Smooth muscle cell (in vitro differentiated cells): ENCODE measurements at regions not wholly inside any gene's neighbourhood (a gene's known extent, or its start where the extent isn't known, plus 50 kb on each side); places are given as distances from the start of the nearest gene placed in this dataset.

Source experiments
- DNase-seq: peaks from one replicate; lab custom pipeline; 2025; ENCODE audit not compliant: unreplicated experiment; lab: John Stamatoyannopoulos, UW
- H2AFZ ChIP-seq: fragments of 200-600 bp; sonication (generic); 2 replicates; pipeline ENCODE4 v1.6.0; 2016; ENCODE audit warnings: antibody characterized with exemption, low read depth, mild to moderate bottlenecking
- H3F3A ChIP-seq: fragments of 200-600 bp; sonication (generic); 2 replicates; pipeline ENCODE4 v1.6.0; 2017; ENCODE audit warnings: antibody characterized with exemption, low read depth
- H3K27ac ChIP-seq: fragments of 200-600 bp; sonication (generic); 2 replicates; pipeline ENCODE4 v1.5.1; 2016; ENCODE audit warnings: low read depth, mild to moderate bottlenecking
- H3K27me3 ChIP-seq: fragments of 200-600 bp; sonication (generic); 2 replicates; pipeline ENCODE4 v1.6.1; 2016; ENCODE audit warnings: low read depth, mild to moderate bottlenecking
- H3K36me3 ChIP-seq: fragments of 200-600 bp; sonication (generic); 2 replicates; pipeline ENCODE4 v1.5.1; 2016; ENCODE audit warnings: low read depth
- H3K4me1 ChIP-seq: fragments of 200-600 bp; sonication (generic); 2 replicates; pipeline ENCODE4 v1.5.1; 2016; ENCODE audit warnings: low read depth
- H3K4me2 ChIP-seq: fragments of 200-600 bp; sonication (generic); 2 replicates; pipeline ENCODE4 v1.6.0; 2016; ENCODE audit warnings: mild to moderate bottlenecking
- H3K4me3 ChIP-seq: fragments of 200-600 bp; sonication (generic); 2 replicates; pipeline ENCODE4 v1.5.1; 2016; ENCODE audit warnings: mild to moderate bottlenecking
- H3K79me2 ChIP-seq: fragments of 200-600 bp; sonication (generic); 2 replicates; pipeline ENCODE4 v1.6.0; 2016; ENCODE audit warnings: low read depth, mild to moderate bottlenecking
- H3K9ac ChIP-seq: fragments of 200-600 bp; sonication (generic); 2 replicates; pipeline ENCODE4 v1.6.0; 2016; ENCODE audit warnings: low read depth
- H3K9me3 ChIP-seq: fragments of 200-600 bp; sonication (generic); replicated peaks from 2 replicates; pipeline ENCODE4 v1.5.1; 2016; ENCODE audit warnings: low read depth
- H4K20me1 ChIP-seq: fragments of 200-600 bp; sonication (generic); 2 replicates; pipeline ENCODE4 v1.6.0; 2016; ENCODE audit warnings: low read depth
- CTCF ChIP-seq: fragments of 200-600 bp; sonication (generic); IDR thresholded peaks from 2 replicates; pipeline ENCODE4 v1.5.1; 2017; ENCODE audit warnings: borderline replicate concordance, mild to moderate bottlenecking, antibody characterized with exemption; ENCODE audit not compliant: insufficient read depth, poor library complexity, severe bottlenecking
- WGBS: methylation state at CpG from one replicate; pipeline ENCODE4 v1.1.7; 2016; ENCODE audit warnings: low lambda C conversion rate; 5-methylcytosine and 5-hydroxymethylcytosine counted together

GRCh38 chr4:145352438-145353145 lies 129.1 kb upstream of the SMAD1 start:
- WGBS: 87% methylated on average over 4 of the region's 4 CpGs
- no peaks in the 10 kb centered on the region for H3K27me3 ChIP-seq
- H3K4me3 ChIP-seq: no peak overlapping the region
- H3K4me1 ChIP-seq: no peaks in the 10 kb centered on the region
- DNase-seq: no peak
- H2AFZ ChIP-seq: no peak overlapping the region
- H3K79me2 ChIP-seq: no peaks in the 10 kb centered on the region
- no peaks in the 10 kb centered on the region for H3F3A ChIP-seq
- H3K36me3 ChIP-seq: no peaks in the 10 kb centered on the region
- H3K9me3 ChIP-seq: no peaks in the 10 kb centered on the region
- no peak overlapping the region for H3K4me2 ChIP-seq
- no peak for TF ChIP-seq CTCF
- no peak overlapping the region for H3K9ac ChIP-seq
- H3K27ac ChIP-seq: no peak overlapping the region
- no peaks in the 10 kb centered on the region for H4K20me1 ChIP-seq

- H3K27me3 ChIP-seq: no peaks in the 10 kb centered on the region
- no peaks in the 10 kb centered on the region for H3K36me3 ChIP-seq
- H2AFZ ChIP-seq: no peak overlapping the region
- no peaks in the 10 kb centered on the region for H3K4me1 ChIP-seq
- H4K20me1 ChIP-seq: no peaks in the 10 kb centered on the region
- H3K4me3 ChIP-seq: no peak overlapping the region
- H3F3A ChIP-seq: no peaks in the 10 kb centered on the region
- no peak overlapping the region for H3K4me2 ChIP-seq
- H3K79me2 ChIP-seq: no peaks in the 10 kb centered on the region
- H3K27ac ChIP-seq: no peak overlapping the region
- no peak for TF ChIP-seq CTCF
- H3K9ac ChIP-seq: no peak overlapping the region
- no peaks in the 10 kb centered on the region for H3K9me3 ChIP-seq
- WGBS: 95% methylated on average over 1 of the region's 1 CpG
- no peak for DNase-seq
Measured at GRCh38 chr4:145351922-145352321, 129.7 kb upstream of the SMAD1 start.

GRCh38 chr4:145351162-145351561 lies 130.5 kb upstream of the SMAD1 start:
- Histone ChIP-seq H3K27ac (no peak overlapping the region), H3K4me1 (no peaks in the 10 kb centered on the region), H3F3A (no peaks in the 10 kb centered on the region), H3K79me2 (no peaks in the 10 kb centered on the region), H4K20me1 (no peaks in the 10 kb centered on the region), H3K4me3 (no peak overlapping the region), H3K9ac (no peak overlapping the region), H3K36me3 (no peaks in the 10 kb centered on the region), H3K9me3 (no peaks in the 10 kb centered on the region), H3K4me2 (no peak overlapping the region), H3K27me3 (no peaks in the 10 kb centered on the region), H2AFZ (no peak overlapping the region)
- no peak for TF ChIP-seq CTCF
- 92% methylated on average over 2 of the region's 2 CpGs for WGBS
- no peak for DNase-seq

- Histone ChIP-seq H3F3A (no peaks in the 10 kb centered on the region), H3K4me3 (no peak overlapping the region), H2AFZ (peak overlapping the region; percentile 37), H3K27me3 (no peaks in the 10 kb centered on the region), H3K27ac (peak overlapping the region; percentile 70), H3K9me3 (no peaks in the 10 kb centered on the region), H3K36me3 (no peaks in the 10 kb centered on the region), H4K20me1 (no peaks in the 10 kb centered on the region), H3K79me2 (no peaks in the 10 kb centered on the region), H3K4me2 (peak overlapping the region; percentile 64), H3K9ac (no peak overlapping the region), H3K4me1 (no peaks in the 10 kb centered on the region)
- 81% methylated on average over 4 of the region's 4 CpGs for WGBS
- DNase-seq: no peak
- no peak for TF ChIP-seq CTCF
Measured at GRCh38 chr4:145348291-145348690, 133.4 kb upstream of the SMAD1 start.
